MM.1S (cell line): ENCODE measurements at regions not wholly inside any gene's neighbourhood (a gene's known extent, or its start where the extent isn't known, plus 50 kb on each side); places are given as distances from the start of the nearest gene placed in this dataset.

ENCODE experiments used
- CTCF ChIP-seq: fragments of 300-600 bp; sonication (generic); IDR thresholded peaks from 2 replicates; pipeline ENCODE4 v1.5.1; 2016; ENCODE audit warnings: antibody characterized with exemption, low read length, mixed read lengths
- EZH2phosphoT487 ChIP-seq: fragments of 300-600 bp; sonication (generic); IDR thresholded peaks from 2 replicates; pipeline ENCODE4 v1.6.1; 2018; ENCODE audit warnings: antibody characterized with exemption, low read length

GRCh38 chr5:167696558-167697314, 594.7 kb upstream of the WWC1 start:
- TF ChIP-seq CTCF (no peak), EZH2phosphoT487 (no peak)
